ENCODE measurements at regions not wholly inside any gene's neighbourhood (a gene's known extent, or its start where the extent isn't known, plus 50 kb on each side); places are given as distances from the start of the nearest gene placed in this dataset.
"Not testable (repeated sequence)": the region's sequence is repeated elsewhere in the genome, so short reads cannot be mapped to it uniquely, and the experiment has no call there.

DNA sequence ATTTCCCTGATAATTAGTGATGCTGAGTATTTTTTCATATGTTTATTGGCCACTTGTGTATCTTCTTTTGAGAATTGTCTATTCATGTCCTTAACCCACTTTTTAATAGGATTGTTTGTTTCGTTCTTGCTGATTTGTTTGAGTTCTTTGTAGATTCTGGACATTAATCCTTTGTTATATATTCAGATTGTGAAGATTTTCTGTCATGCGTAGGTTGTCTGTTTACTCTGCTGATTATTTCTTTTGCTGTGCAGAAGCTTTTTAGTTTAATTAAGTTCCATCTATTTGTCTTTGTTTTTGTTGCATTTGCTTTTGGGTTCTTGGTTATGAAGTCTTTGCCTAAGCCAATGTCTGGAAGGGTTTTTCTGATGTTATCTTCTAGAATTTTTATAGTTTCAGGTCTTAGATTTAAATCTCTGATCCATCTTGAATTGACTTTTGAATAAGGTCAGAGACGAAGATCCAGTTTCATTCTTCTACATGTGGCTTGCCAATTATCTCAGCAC, 438.4 kb upstream of the TBL1XR1 start:
- H3K27ac Mint-ChIP-seq = not testable (repeated sequence)

DNA sequence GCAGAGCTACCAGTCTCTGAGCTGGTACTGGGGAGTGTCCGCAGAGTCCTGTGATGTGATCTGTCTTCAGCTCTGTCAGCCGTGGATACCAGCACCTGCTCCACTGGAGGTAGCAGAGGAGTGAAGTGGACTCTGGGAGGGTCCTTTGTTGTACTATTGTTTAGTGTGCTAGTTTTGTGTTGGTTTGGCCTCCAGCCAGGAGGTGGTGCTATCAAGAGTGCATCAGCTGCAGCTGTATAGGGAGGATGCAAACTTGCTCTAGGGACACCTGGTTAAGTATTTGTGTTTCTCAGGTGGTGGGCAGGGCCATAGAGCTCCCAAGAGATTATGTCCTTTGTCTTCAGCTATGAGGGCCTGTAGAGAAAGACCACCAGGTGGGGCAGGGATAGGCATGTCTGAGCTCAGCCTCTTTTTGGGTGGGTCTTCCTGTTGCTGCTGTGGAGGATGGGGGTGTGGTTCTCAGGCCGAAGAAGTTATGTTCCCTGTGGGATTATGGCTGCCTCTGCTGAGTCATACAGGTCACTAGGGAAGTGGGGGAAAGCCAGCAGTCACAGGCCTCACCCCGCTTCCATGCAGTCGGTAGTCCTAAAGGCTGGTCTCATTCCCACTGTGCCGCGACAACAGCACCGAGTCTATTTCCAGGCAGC, 443.2 kb upstream of the TBL1XR1 start:
- peaks cover 7% of the 10 kb centered on the region for H3K9me3 Mint-ChIP-seq
- peak overlapping the region; percentile 13 for H3K4me3 Mint-ChIP-seq
- H3K4me1 Mint-ChIP-seq = peaks cover 32% of the 10 kb centered on the region
- no peak for ATAC-seq (replicated peaks)
- H3K36me3 Mint-ChIP-seq (ENCODE audit: low read depth) = no peaks in the 10 kb centered on the region
- no peak overlapping the region for H3K27ac Mint-ChIP-seq
- H3K27me3 Mint-ChIP-seq = no peaks in the 10 kb centered on the region

More for the DNA sequence above, 438.4 kb upstream of the TBL1XR1 start:
- not testable (repeated sequence) for H3K27me3 Mint-ChIP-seq; H3K4me3 Mint-ChIP-seq; ATAC-seq (replicated peaks); H3K4me1 Mint-ChIP-seq; H3K9me3 Mint-ChIP-seq; H3K36me3 Mint-ChIP-seq (ENCODE audit: low read depth)

GRCh38 chr3:177641206-177641605, 443.9 kb upstream of the TBL1XR1 start:
- no peaks in the 10 kb centered on the region for H3K36me3 Mint-ChIP-seq (ENCODE audit: low read depth)
- no peaks in the 10 kb centered on the region for H3K27me3 Mint-ChIP-seq
- peak overlapping the region; percentile 44 for H3K4me3 Mint-ChIP-seq
- H3K4me1 Mint-ChIP-seq = peaks cover 37% of the 10 kb centered on the region
- no peak overlapping the region for H3K27ac Mint-ChIP-seq
- H3K9me3 Mint-ChIP-seq = peaks cover 1% of the 10 kb centered on the region
- no peak for ATAC-seq (replicated peaks)

DNA sequence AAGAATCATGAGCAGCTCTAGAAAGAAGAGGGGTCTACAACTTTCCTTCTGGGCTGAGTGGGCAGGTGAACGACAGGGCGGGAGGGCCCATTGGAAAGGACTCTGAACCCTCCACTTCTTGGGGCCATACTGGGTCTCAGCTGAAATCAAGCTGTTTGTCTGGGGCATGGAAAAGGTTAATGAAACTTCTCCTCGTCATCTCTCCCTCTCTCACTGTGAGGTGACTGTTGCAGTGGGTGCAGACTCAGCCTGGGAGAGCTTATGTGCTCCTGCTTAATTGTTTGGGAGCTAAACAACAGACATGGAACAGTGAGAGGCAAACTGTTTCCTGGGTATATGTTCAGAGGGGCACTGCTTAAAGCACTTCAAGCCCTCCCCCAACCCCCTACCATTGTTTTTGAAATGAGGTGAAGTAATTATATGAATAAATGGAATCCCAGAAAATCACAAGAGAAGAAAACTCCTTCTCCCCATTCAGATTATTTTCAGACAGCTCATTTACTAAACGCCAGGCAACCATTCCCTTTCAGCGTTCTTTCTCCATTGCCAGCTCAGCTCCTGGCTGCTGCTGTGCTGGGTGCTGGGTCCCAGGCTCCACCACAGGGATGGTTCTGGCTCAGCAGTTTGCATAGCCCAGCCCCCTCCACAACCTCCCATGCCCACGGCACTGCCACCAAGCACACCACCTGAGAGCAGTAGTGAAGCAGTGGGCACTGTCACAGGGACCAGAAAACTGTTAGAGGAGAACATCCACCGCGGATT, 444.9 kb upstream of the TBL1XR1 start:
- Mint-ChIP-seq H3K27ac (peak overlapping the region; percentile 48), H3K4me3 (peak overlapping the region; percentile 44), H3K9me3 (no peaks in the 10 kb centered on the region), H3K4me1 (peaks cover 44% of the 10 kb centered on the region), H3K27me3 (no peaks in the 10 kb centered on the region), H3K36me3 (ENCODE audit: low read depth) (no peaks in the 10 kb centered on the region)
- ATAC-seq (replicated peaks) = peak; percentile 60

GRCh38 chr3:177642804-177643125, 445.5 kb upstream of the TBL1XR1 start:
- ATAC-seq (replicated peaks) = no peak
- H3K27ac Mint-ChIP-seq = peak overlapping the region; percentile 48
- peaks cover 50% of the 10 kb centered on the region for H3K4me1 Mint-ChIP-seq
- no peaks in the 10 kb centered on the region for H3K36me3 Mint-ChIP-seq (ENCODE audit: low read depth)
- no peaks in the 10 kb centered on the region for H3K27me3 Mint-ChIP-seq
- H3K4me3 Mint-ChIP-seq = peak overlapping the region; percentile 44
- no peaks in the 10 kb centered on the region for H3K9me3 Mint-ChIP-seq

- peak; percentile 66 for ATAC-seq (replicated peaks)
- Mint-ChIP-seq H3K4me1 (peaks cover 46% of the 10 kb centered on the region), H3K4me3 (peak overlapping the region; percentile 65), H3K27me3 (no peaks in the 10 kb centered on the region), H3K9me3 (no peaks in the 10 kb centered on the region), H3K36me3 (ENCODE audit: low read depth) (no peaks in the 10 kb centered on the region), H3K27ac (peak overlapping the region; percentile 69)
These were observed 449.5 kb upstream of the TBL1XR1 start for GRCh38 chr3:177646749-177647148.

GRCh38 chr3:177647341-177647740, 450.1 kb upstream of the TBL1XR1 start:
- H3K36me3 Mint-ChIP-seq (ENCODE audit: low read depth) = no peaks in the 10 kb centered on the region
- H3K9me3 Mint-ChIP-seq = no peaks in the 10 kb centered on the region
- no peaks in the 10 kb centered on the region for H3K27me3 Mint-ChIP-seq
- no peak for ATAC-seq (replicated peaks)
- peak overlapping the region; percentile 69 for H3K27ac Mint-ChIP-seq
- H3K4me3 Mint-ChIP-seq = peak overlapping the region; percentile 65
- H3K4me1 Mint-ChIP-seq = peaks cover 43% of the 10 kb centered on the region

- H3K27ac Mint-ChIP-seq = peak overlapping the region; percentile 69
- H3K36me3 Mint-ChIP-seq (ENCODE audit: low read depth) = no peaks in the 10 kb centered on the region
- H3K4me1 Mint-ChIP-seq = peaks cover 40% of the 10 kb centered on the region
- no peaks in the 10 kb centered on the region for H3K9me3 Mint-ChIP-seq
- H3K4me3 Mint-ChIP-seq = peak overlapping the region; percentile 65
- peak; percentile 43 for ATAC-seq (replicated peaks)
- no peaks in the 10 kb centered on the region for H3K27me3 Mint-ChIP-seq
These were observed 450.6 kb upstream of the TBL1XR1 start for GRCh38 chr3:177647876-177648275.

GRCh38 chr3:177652556-177653291, 455.4 kb upstream of the TBL1XR1 start:
- Mint-ChIP-seq H3K9me3 (peaks cover 7% of the 10 kb centered on the region), H3K27me3 (no peaks in the 10 kb centered on the region), H3K4me1 (peaks cover 16% of the 10 kb centered on the region), H3K4me3 (no peak overlapping the region), H3K27ac (no peak overlapping the region), H3K36me3 (ENCODE audit: low read depth) (no peaks in the 10 kb centered on the region)
- no peak for ATAC-seq (replicated peaks)

- Mint-ChIP-seq H3K4me3 (no peak overlapping the region), H3K27ac (no peak overlapping the region), H3K4me1 (no peaks in the 10 kb centered on the region), H3K9me3 (peaks cover 7% of the 10 kb centered on the region), H3K36me3 (ENCODE audit: low read depth) (no peaks in the 10 kb centered on the region), H3K27me3 (no peaks in the 10 kb centered on the region)
- ATAC-seq (replicated peaks) = no peak
These were observed 460.0 kb upstream of the TBL1XR1 start for GRCh38 chr3:177657243-177657642.

DNA sequence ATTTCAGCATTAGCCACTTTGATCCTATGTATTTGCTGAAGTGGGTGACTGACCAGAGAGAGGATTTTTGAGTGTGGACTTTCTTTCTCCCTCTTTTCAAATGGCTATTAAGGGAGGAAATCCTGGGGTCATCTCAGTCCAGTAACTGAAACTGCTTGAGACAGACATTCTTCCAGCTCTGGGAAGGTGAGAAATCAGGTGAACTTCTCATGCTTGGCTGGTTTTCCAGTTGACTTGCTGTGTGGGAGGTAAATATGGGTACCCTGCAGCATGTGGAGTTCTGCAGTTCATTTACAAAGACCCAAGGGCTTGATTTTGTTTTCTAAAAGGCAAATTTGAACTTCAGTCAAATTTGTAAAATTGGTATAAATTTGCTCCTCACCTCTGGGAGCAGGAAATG, 461.1 kb upstream of the TBL1XR1 start:
- H3K27ac Mint-ChIP-seq = no peak overlapping the region
- peaks cover 6% of the 10 kb centered on the region for H3K9me3 Mint-ChIP-seq

GRCh38 chr3:177664380-177665103, 467.3 kb upstream of the TBL1XR1 start:
- not testable (repeated sequence) for H3K9me3 Mint-ChIP-seq; H3K27ac Mint-ChIP-seq; H3K4me3 Mint-ChIP-seq; H3K36me3 Mint-ChIP-seq (ENCODE audit: low read depth); ATAC-seq (replicated peaks); H3K4me1 Mint-ChIP-seq; H3K27me3 Mint-ChIP-seq

More for the DNA sequence above, 461.1 kb upstream of the TBL1XR1 start:
- Mint-ChIP-seq H3K36me3 (ENCODE audit: low read depth) (no peaks in the 10 kb centered on the region), H3K4me3 (no peak overlapping the region), H3K4me1 (no peaks in the 10 kb centered on the region), H3K27me3 (no peaks in the 10 kb centered on the region)
- no peak for ATAC-seq (replicated peaks)

DNA sequence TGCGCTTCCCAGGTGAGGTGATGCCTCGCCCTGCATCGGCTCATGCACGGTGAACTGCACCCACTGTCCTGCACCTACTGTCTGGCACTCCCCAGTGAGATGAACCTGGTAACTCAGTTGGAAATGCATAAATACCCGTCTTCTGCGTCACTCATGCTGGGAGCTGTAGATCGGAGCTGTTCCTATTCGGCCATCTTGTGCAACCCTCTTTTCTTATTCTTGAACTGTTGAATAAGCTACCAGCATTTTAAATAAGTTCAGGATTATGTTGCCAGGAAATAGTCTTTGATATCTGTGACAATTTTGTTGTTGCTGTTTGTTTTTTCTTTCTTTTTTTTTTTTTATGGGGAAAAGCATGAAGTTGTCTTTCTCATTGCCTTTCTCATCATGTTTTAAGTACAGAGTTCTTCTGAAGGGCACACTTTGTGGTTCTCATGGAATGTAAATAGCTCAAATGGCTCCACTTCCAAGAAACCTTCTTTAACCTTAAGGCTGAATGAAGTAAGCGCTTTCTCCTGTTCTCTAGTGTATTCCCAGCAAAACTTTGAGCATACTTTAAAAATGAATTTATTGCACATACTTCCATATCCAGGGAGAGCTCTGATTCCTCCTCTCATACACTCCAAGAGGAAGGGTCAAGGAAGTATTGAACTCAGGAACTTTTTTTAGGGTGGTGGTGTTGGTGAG, 468.0 kb upstream of the TBL1XR1 start:
- no peak for ATAC-seq (replicated peaks)
- H3K9me3 Mint-ChIP-seq = no peaks in the 10 kb centered on the region
- H3K27me3 Mint-ChIP-seq = no peaks in the 10 kb centered on the region
- H3K27ac Mint-ChIP-seq = no peak overlapping the region
- no peaks in the 10 kb centered on the region for H3K36me3 Mint-ChIP-seq (ENCODE audit: low read depth)
- no peaks in the 10 kb centered on the region for H3K4me1 Mint-ChIP-seq
- H3K4me3 Mint-ChIP-seq = no peak overlapping the region
